K562 (cell line): ENCODE measurements at regions not wholly inside any gene's neighbourhood (a gene's known extent, or its start where the extent isn't known, plus 50 kb on each side); places are given as distances from the start of the nearest gene placed in this dataset.
"Not testable (repeated sequence)": the region's sequence is repeated elsewhere in the genome, so short reads cannot be mapped to it uniquely, and the experiment has no call there.

Experiments
- ATAC-seq: fragments of 200-7000 bp; cut with Tn5 transposase; 3 replicates; pipeline ENCODE4 v1.9.1; 2020; ENCODE audit warnings: moderate library complexity
- BruUV-seq: library from RNA; stranded (reverse); fragments of 400-500 nt; replicated peaks from 2 replicates; lab custom pipeline; 2021; lab: Mats Ljungman, UMichigan
- CTCF ChIA-PET: fragments of 300-600 bp; formaldehyde crosslinking; extraction: SDS; loops from one replicate; lab custom pipeline; 2021; ENCODE audit warnings: low intra/inter-chr PET ratio; lab: Yijun Ruan, JAX
- POLR2A ChIA-PET: fragments of 300-600, 350-650 bp; sonication (Branson Sonifier 250); formaldehyde crosslinking; extraction: SDS; loops from one replicate; lab custom pipeline; 2021; ENCODE audit warnings: antibody characterized with exemption, inconsistent platforms; lab: Yijun Ruan, JAX
- DNase-seq, 4 experiments: peaks; one replicate each; pipeline versions ENCODE4 v3.0.0 to v3.0.0-alpha.2; 2011 to 2018; ENCODE audit warnings: low spot score in 3 of 4, mixed read lengths in 3 of 4; ENCODE audit errors: extremely low read depth in 1 of 4
- FAIRE-seq: peaks from 2 replicates; lab custom pipeline; 2011; peaks lifted over from hg19 to GRCh38; lab: Jason Lieb, UNC
- H2AFZ ChIP-seq: 2 replicates; pipeline ENCODE4 v1.6.0; 2011; ENCODE audit warnings: low read depth, low read length, control low read depth, inconsistent platforms
- H3K27ac ChIP-seq: fragments of 200-600 bp; 3 replicates; pipeline ENCODE4 v1.8.0; 2011; ENCODE audit warnings: low read depth, mild to moderate bottlenecking, control low read depth, inconsistent platforms, low read length, moderate library complexity, mixed read lengths; ENCODE audit errors: extremely low read depth
- H3K27me3 ChIP-seq, 2 experiments: fragments of 300-600 bp in 1 of 2; 2 replicates in 1 of 2; 3 replicates in 1 of 2; pipeline versions ENCODE4 v1.6.0 to v1.8.0; 2011; ENCODE audit warnings: inconsistent platforms in 2 of 2, low read length in 2 of 2, mild to moderate bottlenecking in 1 of 2, mixed read lengths in 1 of 2, moderate library complexity in 1 of 2; ENCODE audit not compliant: control insufficient read depth in 2 of 2, insufficient read depth in 2 of 2
- H3K36me3 ChIP-seq: fragments of 300-600 bp; 3 replicates; pipeline ENCODE4 v1.8.0; 2011; ENCODE audit warnings: mild to moderate bottlenecking, low read length, inconsistent platforms; ENCODE audit not compliant: control insufficient read depth, insufficient read depth
- H3K4me1 ChIP-seq, 2 experiments: fragments of 200-600 bp in 1 of 2; replicated peaks in 1 of 2; 2 replicates in 1 of 2; 3 replicates in 1 of 2; pipeline versions ENCODE4 v1.5.1 to v1.8.0; 2011; ENCODE audit warnings: inconsistent platforms in 2 of 2, low read length in 2 of 2, mild to moderate bottlenecking in 1 of 2, mixed read lengths in 1 of 2, moderate library complexity in 1 of 2; ENCODE audit not compliant: control insufficient read depth in 2 of 2, insufficient read depth in 2 of 2
- H3K4me2 ChIP-seq: 2 replicates; pipeline ENCODE4 v1.6.1; 2011; ENCODE audit warnings: low read length, control low read depth, inconsistent platforms, mixed read lengths; ENCODE audit not compliant: insufficient read depth
- H3K4me3 ChIP-seq: fragments of 200-600 bp; sonication (generic), shearing (Covaris generic); 2 replicates; pipeline ENCODE4 v1.5.1; 2016; ENCODE audit warnings: control low read depth, inconsistent platforms
- H3K79me2 ChIP-seq: fragments of 200-600 bp; 3 replicates; pipeline ENCODE4 v1.8.0; 2011; ENCODE audit warnings: low read length, inconsistent platforms; ENCODE audit not compliant: control insufficient read depth, insufficient read depth
- H3K9ac ChIP-seq, 2 experiments: 2 replicates each; pipeline versions ENCODE4 v1.6.0 to v1.6.1; 2011; ENCODE audit warnings: low read depth in 2 of 2, low read length in 2 of 2, control low read depth in 1 of 2, inconsistent platforms in 1 of 2, mild to moderate bottlenecking in 1 of 2, mixed read lengths in 1 of 2; ENCODE audit not compliant: insufficient read depth in 1 of 2
- H3K9me1 ChIP-seq: one replicate; pipeline ENCODE4 v1.6.0; 2011; ENCODE audit warnings: inconsistent platforms, mild to moderate bottlenecking, low read length, moderate library complexity; ENCODE audit not compliant: control insufficient read depth, insufficient read depth
- H3K9me3 ChIP-seq: replicated peaks from 2 replicates; pipeline ENCODE4 v1.5.1; 2011; ENCODE audit warnings: low read depth, low read length, inconsistent platforms; ENCODE audit not compliant: control insufficient read depth, insufficient read depth
- H4K20me1 ChIP-seq: replicated peaks from 2 replicates; pipeline ENCODE4 v1.6.1; 2011; ENCODE audit warnings: low read length, inconsistent platforms, mixed read lengths; ENCODE audit not compliant: control insufficient read depth, insufficient read depth
- WGBS: fragments of 100-300 bp; shearing (Covaris generic); methylation state at CpG from one replicate; pipeline ENCODE4 v1.1.6; 2016; ENCODE audit warnings: low coverage, mixed read lengths; ENCODE audit not compliant: insufficient coverage; ENCODE audit errors: missing lambda C conversion rate; 5-methylcytosine and 5-hydroxymethylcytosine counted together
- in situ Hi-C: fragments of 300-500 bp; cut with MboI; formaldehyde crosslinking; loops from 4 replicates; pipeline ENCODE4 v1.15.0; 2018; ENCODE audit warnings: inconsistent platforms, mixed read lengths
- intact Hi-C: fragments of 100-400 bp; cut with micrococcal nuclease; formaldehyde crosslinking; loops from 2 replicates; pipeline ENCODE4 v1.14.2; 2022

DNA sequence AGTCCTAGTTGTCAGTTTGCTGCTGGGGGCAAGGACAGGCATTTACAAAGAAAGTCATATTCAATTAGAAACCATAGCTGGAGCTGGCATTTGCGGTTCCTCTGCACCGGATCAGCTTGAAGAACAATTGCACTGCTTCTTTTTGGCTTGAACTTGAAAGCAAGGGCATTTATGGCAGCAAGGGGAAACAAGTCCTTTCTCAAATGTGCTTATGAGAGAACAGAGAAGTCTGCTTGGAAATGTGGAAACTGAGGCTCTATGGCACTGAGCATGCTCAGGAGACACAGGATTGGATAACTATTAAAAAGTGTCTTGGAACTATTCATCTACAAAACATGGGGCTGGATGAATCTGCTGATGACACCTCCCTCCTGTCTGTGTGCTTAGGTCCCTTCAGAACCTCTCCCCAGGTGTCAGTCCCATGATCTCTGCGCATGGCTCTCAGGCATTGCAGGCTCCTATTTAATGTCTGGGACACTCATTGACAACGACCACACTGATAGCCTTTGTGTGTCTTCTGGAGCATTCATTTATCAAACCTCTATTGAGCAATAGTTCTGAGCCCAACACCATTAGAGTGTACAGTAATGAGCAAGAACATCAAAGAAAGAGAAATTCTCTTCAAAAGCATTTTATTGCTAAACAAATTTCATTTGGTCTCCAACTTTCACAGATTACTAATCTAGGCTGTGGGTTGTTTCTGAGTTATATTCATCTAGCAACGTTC is 353.6 kb downstream of the ANAPC1 start:
- intact Hi-C loops, H3K79me2 ChIP-seq, H3K4me2 ChIP-seq, CTCF ChIA-PET, H2AFZ ChIP-seq, DNase-seq, H3K4me3 ChIP-seq, H3K36me3 ChIP-seq, H3K27ac ChIP-seq, H3K27me3 ChIP-seq, H3K9me1 ChIP-seq, in situ Hi-C loops, H4K20me1 ChIP-seq, H3K4me1 ChIP-seq, BruUV-seq, POLR2A ChIA-PET, H3K9ac ChIP-seq, ATAC-seq, H3K9me3 ChIP-seq: not testable (repeated sequence)
- FAIRE-seq = peak; percentile 57
- WGBS = 33% methylated on average over 2 of the region's 5 CpGs

GRCh38 chr2:111532682-111533556 is 351.1 kb downstream of the ANAPC1 start:
- POLR2A ChIA-PET, H3K79me2 ChIP-seq, BruUV-seq, H3K4me2 ChIP-seq, intact Hi-C loops, in situ Hi-C loops, H3K9ac ChIP-seq, H2AFZ ChIP-seq, H3K4me3 ChIP-seq, H3K4me1 ChIP-seq, H4K20me1 ChIP-seq, CTCF ChIA-PET, H3K36me3 ChIP-seq, H3K9me3 ChIP-seq, H3K27ac ChIP-seq, H3K27me3 ChIP-seq, DNase-seq, FAIRE-seq, H3K9me1 ChIP-seq: not testable (repeated sequence)
- ATAC-seq = peak; percentile 71
- 30% methylated on average over 2 of the region's 14 CpGs for WGBS
